Panc1 (cell line): ENCODE measurements at regions not wholly inside any gene's neighbourhood (a gene's known extent, or its start where the extent isn't known, plus 50 kb on each side); places are given as distances from the start of the nearest gene placed in this dataset.

Source experiments
- ATAC-seq: fragments of 200-7000 bp; cut with Tn5 transposase; 2 replicates; pipeline ENCODE4 v1.9.1; 2020; ENCODE audit warnings: mild to moderate bottlenecking, moderate library complexity
- BruUV-seq: library from RNA; stranded (reverse); fragments of 400-500 nt; replicated peaks from 2 replicates; lab custom pipeline; 2021; lab: Mats Ljungman, UMichigan
- CTCF ChIA-PET: fragments of 300-600 bp; sonication (Branson Sonifier 250); formaldehyde crosslinking; loops from one replicate; lab custom pipeline; 2022; ENCODE audit warnings: antibody characterized with exemption; lab: Charles Lee
- POLR2A ChIA-PET: fragments of 300-600 bp; sonication (Branson Sonifier 250); formaldehyde crosslinking; loops from one replicate; lab custom pipeline; 2022; ENCODE audit warnings: antibody characterized with exemption; lab: Charles Lee
- DNase-seq: peaks from one replicate; pipeline ENCODE4 v3.0.0-alpha.2; 2010; ENCODE audit warnings: low read depth, low spot score
- H3K27ac ChIP-seq: 2 replicates; pipeline ENCODE4 v1.5.1; 2011; ENCODE audit warnings: mild to moderate bottlenecking, low read length, inconsistent platforms
- H3K27me3 ChIP-seq: fragments of 200-500 bp; sonication (Bioruptor generic); 2 replicates; pipeline ENCODE4 v1.6.0; 2014; ENCODE audit warnings: low read length, inconsistent platforms; ENCODE audit not compliant: control insufficient read depth, insufficient read depth
- H3K36me3 ChIP-seq: fragments of 200-500 bp; sonication (Bioruptor generic); 2 replicates; pipeline ENCODE4 v1.5.1; 2014; ENCODE audit warnings: inconsistent platforms, mild to moderate bottlenecking, low read length, moderate library complexity; ENCODE audit not compliant: control insufficient read depth, insufficient read depth
- H3K4me1 ChIP-seq: 2 replicates; pipeline ENCODE4 v1.5.1; 2011; ENCODE audit warnings: inconsistent platforms, mild to moderate bottlenecking, low read length, moderate library complexity; ENCODE audit not compliant: control insufficient read depth, insufficient read depth
- H3K4me3 ChIP-seq, 2 experiments: 2 replicates each; pipeline ENCODE4 v1.5.1; 2011 to 2012; ENCODE audit warnings: low read depth in 2 of 2, low read length in 2 of 2, mild to moderate bottlenecking in 2 of 2, inconsistent platforms in 1 of 2, moderate library complexity in 1 of 2
- H3K9me3 ChIP-seq: fragments of 200-500 bp; sonication (Bioruptor generic); 2 replicates; pipeline ENCODE4 v1.5.1; 2014; ENCODE audit warnings: low read depth, mild to moderate bottlenecking, inconsistent platforms, low read length, moderate library complexity; ENCODE audit not compliant: control insufficient read depth, insufficient read depth
- CTCF ChIP-seq: fragments of 450-650 bp; IDR thresholded peaks from 2 replicates; pipeline ENCODE4 v1.5.1; 2017; ENCODE audit warnings: mild to moderate bottlenecking
- POLR2AphosphoS5 ChIP-seq: IDR thresholded peaks from 2 replicates; pipeline ENCODE4 v1.6.1; 2012; ENCODE audit warnings: mild to moderate bottlenecking, low read depth, low read length, moderate library complexity
- REST ChIP-seq, 2 experiments: IDR thresholded peaks; 2 replicates each; pipeline ENCODE4 v1.6.1; 2011 to 2012; ENCODE audit warnings: low read depth in 2 of 2, control low read depth in 1 of 2, low read length in 1 of 2, mild to moderate bottlenecking in 1 of 2, moderate library complexity in 1 of 2; ENCODE audit not compliant: insufficient read depth in 1 of 2
- SIN3A ChIP-seq: IDR thresholded peaks from 2 replicates; pipeline ENCODE4 v1.6.1; 2012; ENCODE audit warnings: low read depth, mild to moderate bottlenecking, low read length, moderate library complexity, borderline replicate concordance; ENCODE audit not compliant: insufficient read depth
- TCF7L2 ChIP-seq: IDR thresholded peaks from 2 replicates; pipeline ENCODE4 v1.6.1; 2011; ENCODE audit warnings: mild to moderate bottlenecking, low read depth, low read length, inconsistent platforms
- in situ Hi-C: cut with HindIII; loops from 2 replicates; pipeline ENCODE4 v1.10.0; 2016; ENCODE audit warnings: low sequenced_read_pairs, low pct_unique_long_range_greater_than_20kb
- intact Hi-C: fragments of 100-400 bp; cut with micrococcal nuclease; formaldehyde crosslinking; loops from one replicate; pipeline ENCODE4 v1.10.0; 2022; ENCODE audit not compliant: unreplicated experiment

GRCh38 chr6:138605958-138606357 lies 106.7 kb upstream of the NHSL1 start:
- CTCF ChIA-PET, result no interaction called here

GRCh38 chr6:138607478-138608433 lies 108.5 kb upstream of the NHSL1 start:
- CTCF ChIA-PET, result no interaction called here
- no peak overlapping the region for H3K27ac ChIP-seq
- TF ChIP-seq POLR2AphosphoS5 (no peak), CTCF (no peak), TCF7L2 (no peak), SIN3A (no peak)

More at GRCh38 chr6:138605958-138606357, 106.7 kb upstream of the NHSL1 start:
- H3K27ac ChIP-seq, result no peak overlapping the region
- no peak overlapping the region for H3K4me3 ChIP-seq
- POLR2A ChIA-PET, result no interaction called here
- intact Hi-C loops (no loop called here), in situ Hi-C loops (no loop called here)
- H3K9me3 ChIP-seq, result no peaks in the 10 kb centered on the region
- no peaks in the 10 kb centered on the region for H3K27me3 ChIP-seq
- BruUV-seq, result no TSS peak
- TF ChIP-seq REST (IDR thresholded peaks at IDR 0.05; ENCODE audit: insufficient read depth in 1 of 2, low read depth in 2 of 2, low read length in 1 of 2) (no peak), SIN3A (no peak), POLR2AphosphoS5 (no peak), TCF7L2 (no peak), CTCF (no peak)
- no peaks in the 10 kb centered on the region for H3K4me1 ChIP-seq
- no peak for ATAC-seq
- DNase-seq, result no peak
- no peaks in the 10 kb centered on the region for H3K36me3 ChIP-seq

More at GRCh38 chr6:138607478-138608433, 108.5 kb upstream of the NHSL1 start:
- Histone ChIP-seq H3K36me3 (no peaks in the 10 kb centered on the region), H3K4me1 (no peaks in the 10 kb centered on the region), H3K4me3 (no peak overlapping the region), H3K9me3 (no peaks in the 10 kb centered on the region), H3K27me3 (no peaks in the 10 kb centered on the region)
- no peak for ATAC-seq
- no TSS peak for BruUV-seq
- POLR2A ChIA-PET, result no interaction called here
- in situ Hi-C loops (no loop called here), intact Hi-C loops (no loop called here)
- no peak for DNase-seq
